Erythroblast (primary cell): ENCODE measurements at regions not wholly inside any gene's neighbourhood (a gene's known extent, or its start where the extent isn't known, plus 50 kb on each side); places are given as distances from the start of the nearest gene placed in this dataset.

ENCODE experiments used
- GATA1 ChIP-seq: IDR thresholded peaks from 2 replicates; pipeline ENCODE4 v1.6.1; 2011; ENCODE audit warnings: low read depth, mild to moderate bottlenecking, control low read depth, low read length, moderate library complexity
- POLR2A ChIP-seq: IDR thresholded peaks from 2 replicates; pipeline ENCODE4 v1.6.1; 2011; ENCODE audit warnings: mild to moderate bottlenecking, low read length

GRCh38 chr1:106072909-106073600 is 983.4 kb upstream of the PRMT6 start:
- no peak for TF ChIP-seq POLR2A
- TF ChIP-seq GATA1, result no peak
